AG08395 (cell line): ENCODE measurements at regions not wholly inside any gene's neighbourhood (a gene's known extent, or its start where the extent isn't known, plus 50 kb on each side); places are given as distances from the start of the nearest gene placed in this dataset.
"Not testable (repeated sequence)": the region's sequence is repeated elsewhere in the genome, so short reads cannot be mapped to it uniquely, and the experiment has no call there.

ENCODE experiments used
- DNase-seq: peaks from one replicate; pipeline ENCODE4 v3.0.0; 2012; ENCODE audit warnings: mixed read lengths, low spot score

DNA sequence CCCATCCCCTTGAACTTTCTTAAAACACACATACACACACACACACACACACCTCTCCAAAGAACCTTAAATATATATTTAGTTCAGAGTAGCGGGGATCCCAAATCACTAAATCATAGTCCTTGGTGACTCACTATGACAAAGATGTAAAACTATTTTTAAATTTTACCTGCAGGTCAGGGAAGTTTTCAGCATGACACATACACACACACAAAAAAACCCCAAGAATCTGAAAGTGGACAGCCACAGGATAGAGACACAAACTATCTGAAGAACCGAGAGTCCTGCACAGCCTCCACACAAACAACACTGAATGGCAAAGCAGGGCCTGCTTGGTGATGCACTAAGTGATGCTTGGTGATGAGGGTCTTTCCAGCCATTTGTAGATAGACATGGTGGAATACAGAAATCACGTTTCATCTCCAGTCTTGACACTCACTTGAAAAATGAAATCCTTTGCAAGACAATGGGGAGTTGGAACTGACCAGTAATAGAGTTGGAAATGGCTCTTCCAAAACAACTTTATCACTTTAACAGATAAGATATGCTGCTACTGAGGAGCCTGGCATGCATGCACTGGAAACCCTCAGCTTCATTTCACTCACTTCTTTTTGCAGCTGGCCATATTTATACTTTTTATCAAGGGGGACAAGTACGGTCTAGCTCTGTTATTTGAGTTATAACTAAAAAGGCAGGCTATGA lies 307.3 kb downstream of the RAPGEF2 start:
- no peak for DNase-seq

DNA sequence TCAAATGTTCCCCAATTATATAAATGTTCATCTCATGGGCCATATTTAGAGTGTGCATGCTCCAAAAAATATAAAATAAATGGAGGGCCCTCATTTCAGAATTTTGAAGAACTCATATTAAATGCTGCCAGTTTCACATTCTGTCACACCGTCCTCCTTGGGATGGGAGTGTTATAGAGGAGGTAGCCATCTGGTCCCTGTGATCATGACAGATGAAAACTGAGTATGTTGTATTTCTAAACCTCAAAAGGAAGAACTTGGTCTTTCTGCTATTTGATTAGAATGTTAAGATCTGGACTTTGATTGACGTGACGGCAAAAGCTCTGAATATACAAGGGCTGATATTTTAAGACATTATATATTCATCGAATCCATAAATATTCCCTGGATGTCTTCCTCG lies 308.0 kb downstream of the RAPGEF2 start:
- no peak for DNase-seq

DNA sequence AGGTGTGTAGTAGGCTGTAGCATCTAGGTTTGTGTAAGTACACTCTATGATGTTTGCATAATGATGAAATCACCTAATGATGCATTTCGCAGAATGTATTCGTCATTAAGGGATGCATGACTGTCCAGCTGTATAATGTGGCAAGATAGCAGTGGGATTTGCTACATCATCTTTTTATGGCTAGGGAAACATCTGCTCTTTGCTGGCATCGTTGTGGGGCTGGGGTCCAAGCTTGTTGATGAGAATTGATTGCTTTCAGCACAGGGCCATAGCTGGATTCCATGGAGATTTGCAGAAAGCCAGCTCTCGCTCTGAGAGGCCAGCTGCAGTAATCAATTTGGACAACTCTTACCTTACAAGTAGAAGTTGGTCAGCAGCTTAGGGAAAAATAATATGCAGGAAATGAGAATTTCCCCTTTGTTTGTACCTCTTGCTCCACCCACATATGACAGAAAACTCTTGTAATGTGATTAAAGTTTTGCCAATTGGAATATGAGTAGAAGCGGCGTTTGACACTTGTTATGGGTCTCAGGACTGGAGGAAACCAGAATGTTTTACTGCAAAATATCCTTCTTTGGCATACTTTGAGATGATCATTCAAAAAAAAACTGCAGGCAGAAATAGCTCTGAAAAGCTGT lies 310.5 kb downstream of the RAPGEF2 start:
- no peak for DNase-seq

DNA sequence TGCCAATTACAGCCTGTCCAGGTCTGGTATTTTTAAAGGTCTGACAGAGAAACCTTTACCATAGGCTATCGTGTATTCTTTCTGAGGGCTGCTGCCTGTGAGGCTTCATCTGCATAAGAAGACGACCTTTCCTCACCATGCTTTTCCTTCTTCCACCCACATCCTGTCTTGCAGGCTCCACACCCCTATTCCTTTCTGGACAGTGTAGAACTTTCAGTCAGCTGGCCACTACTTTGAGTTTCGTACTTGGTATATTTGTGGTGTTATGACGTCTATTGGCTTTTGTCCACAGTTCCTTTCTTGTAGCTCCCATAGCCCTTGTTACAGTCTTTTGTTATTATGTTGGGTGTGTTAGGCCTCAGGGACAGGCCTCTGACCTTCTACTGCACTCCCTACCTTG lies 311.4 kb downstream of the RAPGEF2 start:
- DNase-seq = no peak

DNA sequence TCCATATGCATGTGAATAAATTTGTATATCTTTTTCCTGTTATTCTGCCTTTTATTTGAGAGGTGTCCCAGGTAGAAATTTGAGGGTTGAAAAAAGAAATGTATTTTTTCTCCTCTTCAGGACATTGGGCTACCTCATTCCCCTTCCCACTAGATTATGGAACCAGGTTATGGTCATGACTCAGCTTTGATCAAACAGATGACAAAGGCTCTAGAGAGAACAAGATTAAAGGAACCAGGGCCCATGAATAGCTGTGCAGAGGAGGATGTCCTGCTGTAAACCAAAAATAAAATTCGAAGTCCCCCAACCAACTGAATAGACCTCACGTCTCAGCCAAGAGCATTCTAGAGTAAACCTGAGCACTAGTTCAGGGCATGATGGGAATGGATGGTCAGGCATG lies 313.2 kb downstream of the RAPGEF2 start:
- DNase-seq = no peak

DNA sequence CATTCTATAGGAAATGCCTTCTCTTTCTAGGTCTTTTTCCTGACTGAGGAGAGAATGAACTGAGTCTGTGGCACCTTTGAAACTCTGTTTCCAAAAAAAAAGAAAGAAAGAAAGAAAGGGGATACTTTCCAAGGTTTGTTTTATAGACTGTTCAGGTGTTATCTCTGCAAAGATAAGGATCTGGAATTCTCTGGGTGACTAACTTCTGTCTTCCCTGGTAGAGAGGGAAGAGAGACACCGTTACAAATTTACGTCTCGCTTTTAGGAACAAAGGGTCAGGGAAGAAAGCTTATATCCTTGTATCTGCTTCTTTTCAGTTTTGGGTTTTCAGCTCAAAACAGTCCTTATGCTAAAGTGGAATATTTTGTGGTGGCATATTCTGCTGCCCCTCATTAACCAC lies 314.1 kb downstream of the RAPGEF2 start:
- DNase-seq = no peak

DNA sequence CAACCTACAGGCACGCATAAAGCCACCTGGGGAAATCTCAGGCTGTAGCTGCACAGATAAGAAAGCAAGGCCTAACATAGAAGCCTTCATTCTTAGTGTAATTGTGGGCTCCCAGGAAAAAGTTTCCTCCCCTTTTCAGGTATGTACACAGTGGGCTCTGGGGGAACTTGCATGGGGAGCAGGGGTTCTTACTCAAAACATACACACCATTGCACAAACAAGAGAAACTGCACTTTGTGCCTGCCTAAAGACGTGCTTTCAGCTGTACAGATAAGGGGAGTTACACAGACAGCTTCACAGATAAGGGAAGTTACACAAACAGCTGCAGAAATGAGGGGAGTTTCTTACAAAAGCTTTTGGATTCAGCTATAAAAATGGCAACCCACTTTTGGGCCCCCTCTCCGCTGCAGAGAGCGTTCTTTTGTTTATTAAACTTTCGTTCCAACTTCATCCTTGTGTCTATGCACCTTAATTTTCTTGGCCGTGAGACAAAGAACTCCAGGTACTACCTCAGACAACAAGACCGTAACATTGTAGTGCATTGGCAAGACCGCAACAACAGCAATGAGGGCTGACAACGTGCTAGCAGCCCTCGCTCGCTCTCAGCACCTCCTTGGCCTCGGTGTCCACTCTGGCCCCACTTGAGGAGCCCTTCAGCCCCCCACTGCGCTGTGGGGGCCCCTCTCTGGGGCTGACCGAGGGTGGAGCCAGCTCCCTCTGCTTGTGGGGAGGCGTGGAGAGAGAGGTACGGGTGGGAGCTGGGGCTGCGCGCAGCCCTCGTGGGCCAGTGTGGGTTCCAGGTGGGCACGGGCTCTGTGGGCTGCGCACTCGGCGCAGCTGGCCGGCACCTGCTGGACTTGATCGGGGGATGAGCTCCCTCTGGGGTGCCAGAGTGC lies 317.5 kb downstream of the RAPGEF2 start:
- DNase-seq = no peak

DNA sequence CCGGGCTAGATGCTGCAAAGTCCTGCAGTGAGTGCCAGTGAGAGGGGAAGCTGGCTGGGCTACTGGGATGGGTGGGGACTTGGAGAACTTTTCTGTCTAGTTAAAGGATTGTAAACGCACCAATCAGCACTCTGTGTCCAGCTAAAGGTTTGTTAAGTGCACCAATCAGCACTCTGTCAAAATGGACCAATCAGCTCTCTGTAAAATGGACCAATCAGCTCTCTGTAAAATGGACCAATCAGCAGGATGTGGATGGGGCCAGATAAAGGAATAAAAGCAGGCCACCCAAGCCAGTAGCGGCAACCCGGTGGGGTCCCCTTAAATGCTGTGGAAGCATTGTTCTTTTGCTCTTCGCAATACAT lies 318.2 kb downstream of the RAPGEF2 start:
- not testable (repeated sequence) for DNase-seq

DNA sequence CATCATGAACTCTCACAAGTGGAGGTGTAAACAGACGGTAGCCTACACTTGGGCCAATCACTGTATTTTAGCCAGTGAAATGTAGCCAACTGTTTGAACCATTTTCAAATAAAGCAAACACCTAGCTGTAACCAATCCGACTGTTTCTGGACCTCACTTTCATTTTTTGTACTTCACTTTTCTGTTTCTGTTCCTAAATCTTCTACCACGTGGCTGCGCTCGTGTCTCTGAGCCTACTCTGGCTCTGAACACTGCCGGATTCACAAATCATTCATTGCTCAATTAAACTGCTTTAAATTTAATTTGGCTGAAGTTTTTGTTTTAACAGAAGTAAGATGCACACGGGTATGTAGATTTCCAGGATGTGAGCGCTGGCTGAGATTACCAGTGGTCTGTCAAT lies 319.1 kb downstream of the RAPGEF2 start:
- DNase-seq = no peak

DNA sequence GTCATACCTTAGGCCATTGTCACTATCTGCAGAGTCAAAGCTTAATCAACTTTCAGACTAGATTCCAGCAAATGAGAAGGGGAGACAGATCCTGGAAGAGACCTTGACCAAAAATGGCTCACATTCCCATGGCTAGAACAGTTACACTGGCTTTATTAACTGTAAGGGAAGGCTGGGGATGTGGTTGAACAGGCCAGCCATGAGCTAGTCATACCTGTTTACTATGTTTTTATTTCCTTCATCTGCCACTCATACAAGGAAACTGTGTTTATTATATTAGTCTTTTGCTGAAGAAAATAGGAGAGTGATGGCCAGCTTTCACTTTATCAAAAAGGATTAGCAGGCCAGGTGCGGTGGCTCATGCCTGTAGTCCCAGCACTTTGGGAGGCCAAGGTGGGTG lies 319.7 kb downstream of the RAPGEF2 start:
- no peak for DNase-seq

DNA sequence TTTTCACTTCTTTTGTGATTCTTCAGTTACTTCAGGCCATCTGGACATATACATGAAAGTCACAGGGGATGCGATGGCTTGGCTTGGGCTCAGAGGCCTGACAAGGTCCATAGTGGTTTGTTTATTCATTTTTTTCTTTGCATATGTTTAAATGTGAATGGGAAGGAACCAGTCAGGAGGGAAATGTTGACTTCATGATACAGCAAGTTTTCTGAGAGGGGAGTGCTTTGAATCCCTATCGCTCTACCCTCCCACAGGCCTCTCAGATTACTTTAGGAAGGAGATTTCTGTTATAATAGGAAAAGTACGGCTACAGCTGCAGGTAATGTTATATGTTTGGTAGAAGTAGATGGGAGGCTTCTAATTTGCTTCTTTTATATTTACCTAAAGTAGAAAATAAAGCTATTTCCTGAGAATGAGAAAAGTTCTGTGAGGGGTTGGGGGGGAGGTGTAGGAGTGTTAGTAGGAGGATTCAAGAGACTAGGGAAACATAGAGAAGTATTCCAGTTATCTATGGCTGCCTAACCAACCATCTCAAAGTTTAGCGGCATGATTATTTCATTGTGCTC lies 322.9 kb downstream of the RAPGEF2 start:
- DNase-seq = no peak

DNA sequence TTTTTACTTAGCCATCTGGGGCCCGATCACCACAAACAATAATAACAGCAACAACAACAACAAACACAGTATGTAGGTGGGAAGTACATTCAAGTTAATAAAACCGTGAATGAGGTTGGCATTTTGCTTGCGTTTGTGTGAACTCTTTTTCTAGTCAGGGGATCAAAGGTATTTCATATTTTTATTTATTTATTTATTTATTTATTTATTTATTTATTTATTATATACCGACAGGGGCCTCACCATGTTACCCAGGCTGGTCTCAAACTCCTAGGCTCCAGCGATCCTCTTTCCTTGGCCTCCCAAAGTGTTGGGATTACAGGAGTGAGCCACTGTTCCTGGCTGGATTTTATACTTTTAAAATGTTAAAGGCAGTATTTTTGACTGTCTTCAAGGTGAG lies 325.4 kb downstream of the RAPGEF2 start:
- no peak for DNase-seq

DNA sequence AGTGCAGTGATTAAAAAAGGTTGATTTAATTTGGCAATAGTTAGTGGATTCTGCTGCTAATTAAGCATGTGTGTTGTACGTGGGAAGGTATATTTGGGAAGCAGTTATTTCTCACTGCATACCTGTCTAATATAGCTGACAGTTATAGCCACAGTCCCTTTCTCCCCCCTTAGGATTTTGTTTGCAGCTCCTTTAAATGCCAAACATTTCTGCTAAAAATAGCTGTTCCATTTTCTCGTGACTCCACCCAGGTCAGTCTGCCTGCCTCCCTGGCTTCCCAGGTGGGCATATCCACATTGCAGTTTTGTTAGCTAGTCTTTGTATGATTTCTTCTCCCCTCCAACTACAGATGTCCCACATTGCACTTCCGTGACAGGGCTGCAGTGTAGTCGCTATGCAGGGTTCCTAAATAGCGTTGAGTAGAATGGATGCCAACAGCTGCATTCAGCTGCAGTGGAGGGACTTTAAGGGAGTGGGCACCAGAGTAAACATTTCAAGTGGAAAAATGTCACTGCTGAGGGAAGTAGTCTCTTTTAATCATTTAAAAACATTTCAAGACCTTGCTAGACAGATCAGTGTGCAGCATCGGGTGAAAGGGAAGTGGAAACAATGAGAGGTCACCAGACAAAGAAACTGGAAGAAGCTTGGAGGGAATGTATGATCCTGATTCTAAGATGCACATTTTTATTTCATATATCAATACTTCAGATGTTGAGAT lies 326.3 kb downstream of the RAPGEF2 start:
- DNase-seq = no peak

DNA sequence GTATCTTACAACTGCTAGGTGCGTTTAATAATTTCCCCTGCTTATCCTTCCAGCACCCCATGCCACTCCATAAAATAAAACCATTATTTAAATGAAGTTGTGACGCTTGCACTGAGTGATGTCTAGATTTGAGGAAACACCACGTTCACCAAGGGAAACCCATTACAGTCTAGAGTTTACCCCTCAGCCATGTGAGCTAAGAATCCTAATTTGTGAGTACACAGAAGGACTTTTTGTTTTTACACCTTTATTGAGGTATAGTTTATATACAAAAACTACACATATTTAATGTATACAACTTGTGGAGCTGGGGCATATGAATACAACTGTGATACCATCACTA lies 326.8 kb downstream of the RAPGEF2 start:
- DNase-seq = no peak

DNA sequence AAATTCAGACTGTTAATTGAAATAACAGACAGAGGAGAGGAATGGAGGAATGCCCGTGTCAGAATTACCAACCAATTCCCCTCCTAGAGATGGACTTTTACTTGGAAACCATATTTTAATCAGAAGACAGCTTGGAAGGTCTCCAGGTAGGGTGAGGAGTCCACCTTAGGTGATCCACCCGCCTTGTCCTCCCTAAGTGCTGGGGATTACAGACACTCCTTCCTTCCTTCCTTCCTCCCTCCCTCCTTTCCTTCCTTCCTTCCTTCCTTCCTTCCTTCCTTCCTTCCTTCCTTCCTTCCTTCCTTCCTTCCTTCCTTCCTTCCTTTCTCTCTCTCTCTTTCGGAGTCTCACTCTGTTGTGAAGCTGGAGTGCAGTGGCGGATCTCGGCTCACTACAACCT lies 328.0 kb downstream of the RAPGEF2 start:
- no peak for DNase-seq

DNA sequence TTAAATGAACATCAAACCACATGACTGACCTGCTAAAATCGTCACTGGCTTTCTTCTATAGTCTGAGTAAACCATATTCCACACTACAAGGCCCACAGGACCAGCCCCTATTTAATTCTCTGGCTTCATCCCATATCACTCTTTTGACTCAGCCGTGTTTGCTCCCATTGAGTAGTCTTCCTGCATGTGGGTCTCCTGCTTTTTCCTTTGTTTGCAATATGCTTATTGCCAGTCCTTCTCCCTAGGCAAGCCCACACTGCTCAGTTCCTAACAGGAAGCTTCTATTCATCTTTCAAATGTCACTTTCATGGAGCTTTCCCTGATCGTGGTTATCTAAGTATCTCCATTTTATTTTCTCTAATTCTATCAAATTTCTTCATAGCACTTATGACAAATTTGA lies 329.6 kb downstream of the RAPGEF2 start:
- DNase-seq = no peak

DNA sequence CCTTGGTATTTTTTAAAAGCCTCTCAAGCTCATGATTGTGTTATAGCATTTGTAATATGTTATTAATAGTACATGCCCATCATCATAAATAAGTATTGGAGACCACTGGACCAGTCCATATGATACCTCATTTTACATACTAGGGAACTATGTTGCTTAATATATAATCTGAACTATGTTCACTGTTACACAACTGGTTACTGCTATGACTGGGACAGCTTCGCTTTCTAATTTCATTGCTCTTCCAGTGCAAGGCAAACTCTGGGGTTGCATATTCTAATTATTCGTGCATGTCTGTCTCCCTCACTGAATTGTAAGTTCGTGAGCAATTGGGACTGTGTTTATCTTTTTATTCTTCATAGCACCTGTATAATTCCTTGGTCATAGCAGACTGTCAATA lies 330.5 kb downstream of the RAPGEF2 start:
- DNase-seq = no peak

DNA sequence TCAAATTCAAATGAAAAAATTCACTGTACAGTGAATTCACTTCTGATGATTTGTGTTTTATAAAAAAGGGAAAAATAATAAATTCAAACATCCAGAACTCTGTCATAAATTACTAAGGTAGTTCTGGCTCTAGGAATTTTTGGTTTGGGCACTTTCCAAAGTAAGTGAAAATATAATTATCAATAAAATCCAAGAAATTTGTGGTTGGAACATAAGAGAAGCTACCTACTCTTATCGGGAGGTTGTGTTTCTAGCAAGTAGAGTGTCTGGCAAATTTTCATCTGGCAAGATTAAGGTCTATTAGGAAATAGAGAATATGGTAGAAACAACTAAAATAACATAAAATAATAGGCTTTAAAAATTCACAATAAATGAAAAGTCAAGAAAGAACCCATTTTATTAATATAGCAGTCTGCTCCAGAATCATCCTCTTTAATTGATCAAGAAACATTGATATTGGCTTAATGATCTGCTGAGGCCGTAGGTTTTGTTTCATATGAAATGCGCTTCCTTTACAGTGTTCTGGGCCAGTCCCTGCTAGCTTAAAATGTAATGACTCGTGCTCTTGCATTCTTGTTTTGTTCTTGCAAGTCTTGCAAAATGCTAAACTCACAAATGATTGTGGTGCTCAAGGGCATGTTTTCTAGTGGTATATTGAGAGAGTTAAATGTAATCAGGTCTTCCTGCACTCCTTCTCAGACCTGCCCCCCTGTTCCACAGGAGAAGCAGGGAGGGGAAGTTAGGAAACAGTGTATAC lies 331.4 kb downstream of the RAPGEF2 start:
- peak; percentile 38 for DNase-seq

DNA sequence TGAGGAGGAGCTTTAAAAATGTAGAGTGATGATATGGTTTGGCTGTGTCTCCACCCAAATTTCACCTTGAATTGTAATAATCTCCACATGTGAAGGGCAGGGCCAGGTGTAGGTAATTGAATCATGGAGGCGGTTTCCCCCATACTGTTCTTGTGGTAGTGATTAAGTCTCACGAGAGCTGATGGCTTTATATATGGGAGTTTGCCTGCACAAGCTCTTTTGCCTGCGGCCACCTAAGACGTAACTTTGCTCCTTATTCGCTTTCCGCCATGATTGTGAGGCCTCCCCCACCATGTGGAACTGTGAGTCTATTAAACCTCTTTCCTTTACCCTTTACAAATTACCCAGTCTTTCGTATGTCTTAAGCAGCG lies 332.0 kb downstream of the RAPGEF2 start:
- no peak for DNase-seq

DNA sequence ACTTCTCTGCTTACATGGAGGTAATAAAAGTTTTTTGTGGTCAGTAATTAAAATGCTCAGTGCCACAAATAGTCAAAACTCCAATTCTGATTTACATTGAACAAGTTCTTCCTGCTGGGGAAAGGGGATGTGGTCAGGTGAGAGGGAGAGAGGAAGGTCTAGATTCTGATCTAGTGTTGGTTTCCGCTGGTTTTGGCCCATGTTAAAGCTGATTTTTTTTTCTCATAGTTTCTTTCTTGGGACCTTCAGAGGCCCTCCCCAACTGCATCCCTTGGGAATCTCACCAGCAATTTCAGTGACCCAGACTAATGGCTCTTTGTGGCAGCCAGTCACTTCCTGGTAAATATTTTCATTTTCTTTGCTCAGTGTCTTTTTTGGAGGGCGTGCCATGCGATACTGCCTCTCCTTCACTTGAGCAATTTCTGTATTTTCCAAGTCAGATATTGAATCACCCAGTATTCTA lies 332.7 kb downstream of the RAPGEF2 start:
- no peak for DNase-seq

DNA sequence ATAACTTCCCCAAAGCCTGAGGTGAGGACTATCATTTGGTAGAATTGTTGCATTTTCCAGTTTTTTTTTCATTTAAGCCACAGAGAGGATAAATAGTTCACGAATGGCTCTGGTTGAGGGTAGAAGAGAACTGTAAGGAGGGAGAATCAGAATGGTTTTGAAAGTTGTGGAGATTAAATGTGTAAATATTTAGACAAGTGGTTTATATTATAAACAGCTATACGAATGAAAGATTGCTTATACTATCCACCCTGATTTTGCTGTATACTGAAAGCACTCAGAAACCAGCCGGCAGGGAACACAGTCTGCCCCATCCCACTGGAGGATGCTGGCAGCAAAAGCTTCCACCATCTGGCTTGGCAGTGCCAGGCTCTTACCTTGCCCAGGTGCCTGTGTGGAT lies 341.1 kb downstream of the RAPGEF2 start:
- DNase-seq = no peak
